ENCODE measurements at regions not wholly inside any gene's neighbourhood (a gene's known extent, or its start where the extent isn't known, plus 50 kb on each side); places are given as distances from the start of the nearest gene placed in this dataset.

DNA sequence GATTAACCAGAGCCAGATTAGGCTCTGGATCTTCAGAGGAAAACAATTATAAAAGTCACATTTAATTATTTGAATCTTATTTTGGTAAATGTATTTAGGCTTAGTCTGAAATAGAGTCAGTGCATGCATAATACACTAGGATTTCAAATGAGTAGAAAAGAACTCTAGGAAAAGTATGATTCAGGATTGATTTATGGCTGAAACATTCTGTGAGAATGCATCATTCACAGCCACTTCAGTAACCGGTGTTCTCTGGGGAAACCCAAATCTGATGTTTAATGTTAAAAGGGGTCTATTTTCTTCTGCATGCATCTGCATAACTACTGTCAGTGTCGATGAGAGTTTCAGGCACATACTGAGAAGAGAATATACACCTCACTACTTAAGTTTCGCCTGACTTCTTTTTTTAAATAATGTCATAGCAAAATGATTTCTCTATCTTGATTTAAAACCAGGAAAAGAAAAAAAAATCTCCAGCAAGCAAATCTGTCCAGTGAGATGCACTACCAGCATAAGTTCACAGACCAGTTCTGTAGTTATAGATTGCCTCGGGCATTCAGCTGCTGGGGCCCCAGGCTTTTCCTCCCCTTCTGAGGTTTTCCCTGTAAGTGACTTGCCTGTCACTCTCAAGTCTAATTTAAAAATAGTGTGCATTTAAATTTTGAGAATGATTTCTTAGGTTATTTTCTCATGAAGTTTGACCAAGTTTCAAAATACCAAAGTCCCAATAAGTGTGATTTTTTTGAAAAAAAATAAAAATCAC, 501.5 kb downstream of the NR4A2 start:
- TF ChIP-seq, protein P1, sequence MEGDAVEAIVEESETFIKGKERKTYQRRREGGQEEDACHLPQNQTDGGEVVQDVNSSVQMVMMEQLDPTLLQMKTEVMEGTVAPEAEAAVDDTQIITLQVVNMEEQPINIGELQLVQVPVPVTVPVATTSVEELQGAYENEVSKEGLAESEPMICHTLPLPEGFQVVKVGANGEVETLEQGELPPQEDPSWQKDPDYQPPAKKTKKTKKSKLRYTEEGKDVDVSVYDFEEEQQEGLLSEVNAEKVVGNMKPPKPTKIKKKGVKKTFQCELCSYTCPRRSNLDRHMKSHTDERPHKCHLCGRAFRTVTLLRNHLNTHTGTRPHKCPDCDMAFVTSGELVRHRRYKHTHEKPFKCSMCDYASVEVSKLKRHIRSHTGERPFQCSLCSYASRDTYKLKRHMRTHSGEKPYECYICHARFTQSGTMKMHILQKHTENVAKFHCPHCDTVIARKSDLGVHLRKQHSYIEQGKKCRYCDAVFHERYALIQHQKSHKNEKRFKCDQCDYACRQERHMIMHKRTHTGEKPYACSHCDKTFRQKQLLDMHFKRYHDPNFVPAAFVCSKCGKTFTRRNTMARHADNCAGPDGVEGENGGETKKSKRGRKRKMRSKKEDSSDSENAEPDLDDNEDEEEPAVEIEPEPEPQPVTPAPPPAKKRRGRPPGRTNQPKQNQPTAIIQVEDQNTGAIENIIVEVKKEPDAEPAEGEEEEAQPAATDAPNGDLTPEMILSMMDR (IDR thresholded peaks at IDR 0.05; ENCODE audit: extremely low read depth, missing control alignments): no peak
- no peak for DNase-seq (ENCODE audit: low spot score)

DNA sequence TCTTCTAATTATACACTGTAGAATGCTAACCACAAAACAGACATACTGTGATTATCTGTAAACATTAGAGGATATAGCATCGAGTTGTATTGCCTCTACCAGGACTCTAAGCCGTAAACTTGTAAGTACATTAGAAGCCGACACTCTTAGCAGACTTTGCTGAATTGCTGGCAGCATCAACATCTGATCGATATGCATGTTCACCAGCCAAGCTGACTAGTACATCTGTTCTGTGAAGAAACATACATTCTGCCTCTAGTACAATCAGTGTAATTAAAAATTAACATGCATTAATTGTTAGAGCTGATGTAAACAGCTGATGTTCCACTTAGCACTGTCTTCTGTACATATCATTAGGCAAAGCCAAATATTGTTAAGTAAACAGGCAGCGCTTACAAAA, 502.2 kb downstream of the NR4A2 start:
- TF ChIP-seq, protein P1 (IDR thresholded peaks at IDR 0.05; ENCODE audit: extremely low read depth, missing control alignments): no peak
- DNase-seq (ENCODE audit: low spot score): no peak

DNA sequence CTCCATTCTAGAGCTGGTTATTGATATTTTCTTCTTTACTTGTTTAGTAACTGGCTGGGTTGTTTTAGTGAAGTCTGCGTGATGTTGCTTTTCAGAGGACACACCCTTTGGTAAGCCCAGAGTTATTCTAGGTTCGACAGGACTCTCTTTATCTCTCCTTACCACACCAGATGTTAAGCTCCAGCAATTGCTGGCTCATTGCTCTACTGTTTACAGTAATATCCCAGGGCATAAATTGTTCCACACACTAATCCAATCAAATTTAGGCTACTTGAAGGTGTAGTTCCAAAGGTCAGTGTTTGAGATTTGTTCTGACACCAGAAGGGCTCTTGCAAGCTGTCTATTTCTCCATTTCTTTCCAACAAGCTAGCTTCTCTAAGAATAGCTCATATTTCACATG, 506.6 kb downstream of the NR4A2 start:
- no peak for DNase-seq (ENCODE audit: low spot score)
- TF ChIP-seq, protein P1 (IDR thresholded peaks at IDR 0.05; ENCODE audit: extremely low read depth, missing control alignments): no peak

DNA sequence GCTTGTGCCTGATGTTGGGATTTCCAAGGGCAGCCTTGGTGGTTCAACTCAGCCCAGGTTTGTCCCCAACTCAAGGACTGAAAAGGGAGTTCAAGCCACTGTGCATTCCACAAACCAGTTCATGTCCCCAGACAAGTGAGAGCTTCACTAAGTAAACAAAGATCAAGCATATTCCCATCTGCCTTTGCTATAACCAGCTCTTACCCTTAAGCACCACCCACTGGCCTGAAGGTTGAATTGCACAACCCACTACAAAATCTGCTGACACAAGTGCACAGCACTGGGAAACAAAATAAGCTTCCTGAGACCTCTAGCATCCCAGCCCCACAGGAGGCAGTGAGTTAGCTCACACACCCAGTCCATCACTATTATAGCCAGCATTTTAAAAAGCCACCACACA, 516.7 kb downstream of the NR4A2 start:
- DNase-seq (ENCODE audit: low spot score): peak; percentile 16
- TF ChIP-seq, protein P1 (IDR thresholded peaks at IDR 0.05; ENCODE audit: extremely low read depth, missing control alignments): peak; percentile 33

DNA sequence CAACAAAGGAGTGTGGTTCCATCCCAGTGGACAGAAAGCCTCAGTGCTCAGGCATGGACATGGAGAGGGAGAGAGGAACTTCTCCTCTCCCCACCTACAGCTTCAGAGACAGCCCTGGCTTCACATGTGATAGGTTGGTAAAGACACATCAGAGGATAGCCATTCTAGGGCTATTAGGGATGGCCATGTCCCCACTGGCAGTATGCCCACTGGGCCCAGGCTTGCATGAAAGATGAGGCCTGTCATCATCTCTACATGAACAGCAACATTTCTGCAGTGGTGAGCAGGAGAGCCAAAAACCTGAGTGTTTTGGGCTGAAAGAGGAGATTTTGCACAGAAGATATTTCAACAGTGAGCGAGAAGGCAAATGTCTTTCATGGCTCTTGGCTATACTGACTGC, 517.2 kb downstream of the NR4A2 start:
- TF ChIP-seq, protein P1 (IDR thresholded peaks at IDR 0.05; ENCODE audit: extremely low read depth, missing control alignments): no peak
- no peak for DNase-seq (ENCODE audit: low spot score)

DNA sequence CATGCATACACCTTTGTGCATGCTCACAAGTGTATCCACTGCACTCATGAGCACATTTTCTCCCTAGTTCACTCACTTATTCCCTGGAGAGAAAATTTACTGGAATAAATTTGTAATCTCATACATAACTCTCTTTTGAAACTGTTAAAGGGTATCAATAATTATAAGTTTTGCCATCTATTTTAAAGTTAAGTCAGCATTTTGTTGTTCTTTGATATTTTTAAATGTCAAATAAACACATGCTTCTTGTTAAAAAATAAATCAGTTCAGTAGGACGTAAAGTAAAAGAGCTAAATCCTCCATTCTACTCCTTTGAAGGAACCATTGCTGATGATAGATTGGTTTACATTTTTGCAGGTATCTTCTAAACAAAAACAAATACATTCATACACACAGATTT, 522.1 kb downstream of the NR4A2 start:
- no peak for DNase-seq (ENCODE audit: low spot score)
- TF ChIP-seq, protein P1 (IDR thresholded peaks at IDR 0.05; ENCODE audit: extremely low read depth, missing control alignments): no peak

DNA sequence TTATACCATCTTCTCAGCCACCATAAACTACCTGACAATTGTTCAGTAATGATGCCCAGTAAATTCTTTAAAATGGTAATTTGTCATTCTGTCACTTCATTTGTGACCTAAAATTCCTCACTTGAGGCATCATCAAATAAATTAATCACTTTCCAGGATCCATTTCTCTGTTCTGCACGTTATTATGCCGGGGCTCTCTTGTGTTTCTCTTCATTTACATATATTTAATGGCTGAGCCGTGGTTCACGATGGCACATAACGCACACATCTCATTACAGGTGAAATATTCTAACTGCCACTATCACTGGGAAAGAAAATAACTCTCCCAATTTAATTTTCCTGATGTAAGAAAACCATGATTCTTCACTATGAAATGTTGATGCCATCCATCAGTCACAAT, 529.6 kb downstream of the NR4A2 start:
- TF ChIP-seq, protein P1 (IDR thresholded peaks at IDR 0.05; ENCODE audit: extremely low read depth, missing control alignments): no peak
- DNase-seq (ENCODE audit: low spot score): no peak

All from GM20000 (cell line).